ENCODE measurements at regions not wholly inside any gene's neighbourhood (a gene's known extent, or its start where the extent isn't known, plus 50 kb on each side); places are given as distances from the start of the nearest gene placed in this dataset.

DNA sequence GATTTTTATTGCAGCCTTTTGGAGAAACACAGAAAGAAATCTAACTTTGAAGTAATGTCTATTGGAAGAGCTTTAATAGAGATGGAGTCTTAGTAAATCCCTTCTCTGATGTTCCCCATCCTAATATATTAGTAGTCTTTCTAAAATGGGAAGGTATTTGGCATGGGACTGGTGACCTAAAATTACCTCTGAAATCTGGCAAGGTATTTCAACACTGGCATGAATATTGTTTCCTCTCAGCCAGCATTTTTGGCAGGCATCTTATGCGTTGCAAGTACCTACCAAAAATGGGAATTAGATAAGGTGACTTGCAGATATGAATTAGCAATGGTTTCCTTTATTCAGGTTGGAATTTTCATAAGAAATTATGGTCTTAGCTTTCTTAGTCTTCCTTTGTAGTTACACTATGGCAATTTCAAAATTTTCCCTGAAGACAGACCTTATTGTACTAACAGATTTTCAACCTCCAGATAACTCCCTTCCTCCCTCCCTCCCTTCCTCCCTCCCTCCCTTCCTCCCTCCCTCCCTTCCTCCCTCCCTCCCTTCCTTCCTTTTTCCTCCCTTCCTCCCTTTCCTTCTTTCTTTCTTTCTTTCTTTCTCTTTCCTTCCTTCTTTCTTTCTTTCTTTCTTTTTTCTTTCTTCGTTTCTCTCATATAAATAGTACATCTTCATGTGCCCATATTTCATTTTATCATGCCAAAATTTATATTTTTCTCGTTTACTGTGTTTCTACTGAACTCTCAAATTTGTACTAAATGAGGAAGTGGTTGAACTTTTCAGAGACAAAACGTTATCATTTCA lies 168.2 kb upstream of the KCNMB2 start:
- H3K4me3 ChIP-seq (ENCODE audit: control extremely low read depth in 1 of 5, extremely low read depth in 1 of 5, insufficient read depth in 1 of 5, low read depth in 2 of 5, low read length in 4 of 5): no peak overlapping the region
- intact Hi-C loops (cut with micrococcal nuclease): no loop called here
- no peaks in the 10 kb centered on the region for H4K20me1 ChIP-seq (ENCODE audit: control insufficient read depth, insufficient read depth, low read length, poor library complexity, severe bottlenecking)
- peaks cover 0 to 1% (median 0%) of the 10 kb centered on the region in 3 donors for H3K9me3 ChIP-seq (ENCODE audit: control extremely low read depth in 1 of 3, control insufficient read depth in 2 of 3, insufficient read depth in 1 of 3, low read length in 2 of 3)
- H3K27ac Mint-ChIP-seq: no peak overlapping the region
- no peak overlapping the region for H3K4me2 ChIP-seq (replicated peaks; ENCODE audit: low read depth, low read length, poor library complexity, severe bottlenecking)
- H3K4me1 Mint-ChIP-seq: no peaks in the 10 kb centered on the region
- no peak overlapping the region for H3K27ac ChIP-seq (ENCODE audit: low read length in 2 of 2)
- no CpG with 5 or more reads among the region's 4 CpGs for WGBS (ENCODE audit: insufficient coverage)
- H3K79me2 ChIP-seq (ENCODE audit: control insufficient read depth, insufficient read depth, low read length): no peaks in the 10 kb centered on the region
- ChIA-PET CTCF (no interaction called here), POLR2A (no interaction called here)
- H3K9ac ChIP-seq (ENCODE audit: low read length): no peak overlapping the region
- H2AFZ ChIP-seq (ENCODE audit: insufficient read depth, low read depth, low read length, poor library complexity, severe bottlenecking): no peak overlapping the region
- no peaks in the 10 kb centered on the region for H3K4me1 ChIP-seq (ENCODE audit: control insufficient read depth in 2 of 2, insufficient read depth in 2 of 2, low read length in 2 of 2)
- peaks cover 10% of the 10 kb centered on the region for H3K27me3 Mint-ChIP-seq
- ATAC-seq (ENCODE audit: low read depth): no peak
- no peaks in the 10 kb centered on the region for H3K36me3 ChIP-seq (replicated peaks in 1 of 2; ENCODE audit: control extremely low read depth in 1 of 2, control insufficient read depth in 1 of 2, extremely low read depth in 1 of 2, insufficient read depth in 2 of 2, low read length in 1 of 2)
- no peaks in the 10 kb centered on the region for H3K27me3 ChIP-seq (replicated peaks in 1 of 4; ENCODE audit: control extremely low read depth in 1 of 4, control insufficient read depth in 3 of 4, insufficient read depth in 4 of 4, low read length in 3 of 4)
- DNase-seq: no peak
- TF ChIP-seq, protein P1, sequence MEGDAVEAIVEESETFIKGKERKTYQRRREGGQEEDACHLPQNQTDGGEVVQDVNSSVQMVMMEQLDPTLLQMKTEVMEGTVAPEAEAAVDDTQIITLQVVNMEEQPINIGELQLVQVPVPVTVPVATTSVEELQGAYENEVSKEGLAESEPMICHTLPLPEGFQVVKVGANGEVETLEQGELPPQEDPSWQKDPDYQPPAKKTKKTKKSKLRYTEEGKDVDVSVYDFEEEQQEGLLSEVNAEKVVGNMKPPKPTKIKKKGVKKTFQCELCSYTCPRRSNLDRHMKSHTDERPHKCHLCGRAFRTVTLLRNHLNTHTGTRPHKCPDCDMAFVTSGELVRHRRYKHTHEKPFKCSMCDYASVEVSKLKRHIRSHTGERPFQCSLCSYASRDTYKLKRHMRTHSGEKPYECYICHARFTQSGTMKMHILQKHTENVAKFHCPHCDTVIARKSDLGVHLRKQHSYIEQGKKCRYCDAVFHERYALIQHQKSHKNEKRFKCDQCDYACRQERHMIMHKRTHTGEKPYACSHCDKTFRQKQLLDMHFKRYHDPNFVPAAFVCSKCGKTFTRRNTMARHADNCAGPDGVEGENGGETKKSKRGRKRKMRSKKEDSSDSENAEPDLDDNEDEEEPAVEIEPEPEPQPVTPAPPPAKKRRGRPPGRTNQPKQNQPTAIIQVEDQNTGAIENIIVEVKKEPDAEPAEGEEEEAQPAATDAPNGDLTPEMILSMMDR (IDR thresholded peaks at IDR 0.05): no peak
- TF ChIP-seq EZH2 (IDR thresholded peaks at IDR 0.05; ENCODE audit: borderline replicate concordance, insufficient read depth, low read depth, low read length, poor library complexity, severe bottlenecking): no peak
- no peak overlapping the region for H3K4me3 Mint-ChIP-seq
- peaks cover 3% of the 10 kb centered on the region for H3K9me3 Mint-ChIP-seq (ENCODE audit: insufficient read depth)

- ATAC-seq (ENCODE audit: low read depth) (no peak), DNase-seq (no peak)
- WGBS (ENCODE audit: insufficient coverage): no CpG with 5 or more reads among the region's 1 CpG
- Histone ChIP-seq H3K27me3 (replicated peaks in 1 of 4; ENCODE audit: control extremely low read depth in 1 of 4, control insufficient read depth in 3 of 4, insufficient read depth in 4 of 4, low read length in 3 of 4) (peaks cover 0 to 6% (median 0%) of the 10 kb centered on the region in 4 experiments), H3K79me2 (ENCODE audit: control insufficient read depth, insufficient read depth, low read length) (no peaks in the 10 kb centered on the region), H3K4me3 (ENCODE audit: control extremely low read depth in 1 of 5, extremely low read depth in 1 of 5, insufficient read depth in 1 of 5, low read depth in 2 of 5, low read length in 4 of 5) (no peak overlapping the region), H4K20me1 (ENCODE audit: control insufficient read depth, insufficient read depth, low read length, poor library complexity, severe bottlenecking) (no peaks in the 10 kb centered on the region), H3K27ac (ENCODE audit: low read length in 2 of 2) (no peak overlapping the region), H3K4me1 (ENCODE audit: control insufficient read depth in 2 of 2, insufficient read depth in 2 of 2, low read length in 2 of 2) (no peaks in the 10 kb centered on the region), H3K9me3 (ENCODE audit: control extremely low read depth in 1 of 3, control insufficient read depth in 2 of 3, insufficient read depth in 1 of 3, low read length in 2 of 3) (peaks cover 0 to 1% (median 0%) of the 10 kb centered on the region in 3 donors), H3K36me3 (replicated peaks in 1 of 2; ENCODE audit: control extremely low read depth in 1 of 2, control insufficient read depth in 1 of 2, extremely low read depth in 1 of 2, insufficient read depth in 2 of 2, low read length in 1 of 2) (no peaks in the 10 kb centered on the region), H3K9ac (ENCODE audit: low read length) (no peak overlapping the region), H3K4me2 (replicated peaks; ENCODE audit: low read depth, low read length, poor library complexity, severe bottlenecking) (no peak overlapping the region), H2AFZ (ENCODE audit: insufficient read depth, low read depth, low read length, poor library complexity, severe bottlenecking) (no peak overlapping the region)
- CTCF ChIA-PET: no interaction called here
- Mint-ChIP-seq H3K4me3 (no peak overlapping the region), H3K27me3 (peaks cover 13% of the 10 kb centered on the region), H3K4me1 (no peaks in the 10 kb centered on the region), H3K9me3 (ENCODE audit: insufficient read depth) (no peaks in the 10 kb centered on the region), H3K27ac (no peak overlapping the region)
- no peak for TF ChIP-seq EZH2 (IDR thresholded peaks at IDR 0.05; ENCODE audit: borderline replicate concordance, insufficient read depth, low read depth, low read length, poor library complexity, severe bottlenecking)
- TF ChIP-seq, protein P1 (IDR thresholded peaks at IDR 0.05): no peak
- POLR2A ChIA-PET: no interaction called here
- intact Hi-C loops (cut with micrococcal nuclease): no loop called here
Measured at GRCh38 chr3:178369006-178369405, 167.2 kb upstream of the KCNMB2 start.
